Right atrium auricular region (tissue), 2 donors: ENCODE measurements at regions not wholly inside any gene's neighbourhood (a gene's known extent, or its start where the extent isn't known, plus 50 kb on each side); places are given as distances from the start of the nearest gene placed in this dataset.

Source experiments
- DNase-seq: peaks from one replicate; pipeline ENCODE4 v3.0.0-alpha.2; 2019; ENCODE audit warnings: low spot score
- H3K27ac ChIP-seq, 2 donors: fragments of 200-600 bp; sonication (generic); 1 replicate in 1 of 2; 2 replicates in 1 of 2; pipeline ENCODE4 v1.5.1; 2016 to 2019
- H3K27me3 ChIP-seq, 2 donors: fragments of 200-600 bp; sonication (generic); one replicate each; pipeline versions ENCODE4 v1.5.1 to v1.6.0; 2017 to 2019
- H3K36me3 ChIP-seq: fragments of 200-600 bp; sonication (generic); one replicate; pipeline ENCODE4 v1.5.1; 2016
- H3K4me1 ChIP-seq, 2 donors: fragments of 200-600 bp; sonication (generic); one replicate each; pipeline versions ENCODE4 v1.5.1 to v1.6.0; 2017 to 2019
- H3K4me3 ChIP-seq, 2 donors: fragments of 200-600 bp; sonication (generic); 1 replicate in 1 of 2; 2 replicates in 1 of 2; pipeline ENCODE4 v1.5.1; 2017 to 2019; ENCODE audit warnings: mild to moderate bottlenecking in 1 of 2, moderate library complexity in 1 of 2
- H3K9me3 ChIP-seq, 2 donors: fragments of 200-600 bp; sonication (generic); one replicate each; pipeline ENCODE4 v1.5.1; 2019
- CTCF ChIP-seq, 2 donors: fragments of 200-600 bp; sonication (generic); IDR thresholded peaks; one replicate each; pipeline ENCODE4 v1.5.1; 2019; ENCODE audit warnings: antibody characterized with exemption in 2 of 2

GRCh38 chr2:101622210-101623030 lies 75.1 kb upstream of the MAP4K4 start:
- DNase-seq, result no peak
- Histone ChIP-seq H3K27me3 (no peaks in the 10 kb centered on the region), H3K4me1 (no peaks in the 10 kb centered on the region), H3K36me3 (no peaks in the 10 kb centered on the region), H3K4me3 (no peak overlapping the region), H3K9me3 (no peaks in the 10 kb centered on the region), H3K27ac (no peak overlapping the region)
- TF ChIP-seq CTCF (IDR thresholded peaks at IDR 0.05), result no peak

GRCh38 chr2:101619191-101619591 lies 78.3 kb upstream of the MAP4K4 start:
- Histone ChIP-seq H3K27me3 (no peaks in the 10 kb centered on the region), H3K9me3 (no peaks in the 10 kb centered on the region), H3K4me1 (no peaks in the 10 kb centered on the region), H3K4me3 (no peak overlapping the region), H3K27ac (no peak overlapping the region), H3K36me3 (no peaks in the 10 kb centered on the region)
- DNase-seq, result peak; percentile 67
- TF ChIP-seq CTCF (IDR thresholded peaks at IDR 0.05), result no peak

- H3K36me3 ChIP-seq, result no peaks in the 10 kb centered on the region
- TF ChIP-seq CTCF (IDR thresholded peaks at IDR 0.05), result no peak
- no peaks in the 10 kb centered on the region for H3K9me3 ChIP-seq
- H3K27ac ChIP-seq, result no peak overlapping the region
- DNase-seq, result no peak
- no peak overlapping the region for H3K4me3 ChIP-seq
- H3K27me3 ChIP-seq, result no peaks in the 10 kb centered on the region
- H3K4me1 ChIP-seq, result no peaks in the 10 kb centered on the region
Observed at GRCh38 chr2:101617796-101618195, 79.7 kb upstream of the MAP4K4 start.

- no peak for DNase-seq
- H3K4me1 ChIP-seq, result no peaks in the 10 kb centered on the region
- H3K4me3 ChIP-seq, result no peak overlapping the region
- no peak overlapping the region for H3K27ac ChIP-seq
- no peak for TF ChIP-seq CTCF (IDR thresholded peaks at IDR 0.05)
- no peaks in the 10 kb centered on the region for H3K9me3 ChIP-seq
- no peaks in the 10 kb centered on the region for H3K36me3 ChIP-seq
- no peaks in the 10 kb centered on the region for H3K27me3 ChIP-seq
Observed at GRCh38 chr2:101617188-101617587, 80.3 kb upstream of the MAP4K4 start.

GRCh38 chr2:101614127-101614759 lies 83.3 kb upstream of the MAP4K4 start:
- H3K9me3 ChIP-seq, result no peaks in the 10 kb centered on the region
- no peaks in the 10 kb centered on the region for H3K4me1 ChIP-seq
- no peak for DNase-seq
- no peaks in the 10 kb centered on the region for H3K36me3 ChIP-seq
- no peak for TF ChIP-seq CTCF (IDR thresholded peaks at IDR 0.05)
- no peak overlapping the region for H3K27ac ChIP-seq
- H3K4me3 ChIP-seq, result no peak overlapping the region
- no peaks in the 10 kb centered on the region for H3K27me3 ChIP-seq
